ENCODE measurements at regions not wholly inside any gene's neighbourhood (a gene's known extent, or its start where the extent isn't known, plus 50 kb on each side); places are given as distances from the start of the nearest gene placed in this dataset.
"Not testable (repeated sequence)": the region's sequence is repeated elsewhere in the genome, so short reads cannot be mapped to it uniquely, and the experiment has no call there.

GRCh38 chr16:77514500-77515220 lies 79.8 kb upstream of the ADAMTS18 start:
- Histone ChIP-seq H2AK5ac (ENCODE audit: low read length) (no peak overlapping the region), H3K4ac (ENCODE audit: low read depth, low read length) (no peak overlapping the region), H4K5ac (ENCODE audit: low read length) (no peak overlapping the region), H3K4me1 (ENCODE audit: control insufficient read depth, low read depth, low read length) (no peaks in the 10 kb centered on the region), H3K18ac (ENCODE audit: low read length) (no peak overlapping the region), H3K4me3 (ENCODE audit: low read length) (no peak overlapping the region), H3K56ac (ENCODE audit: low read length) (no peak overlapping the region), H3K36me3 (ENCODE audit: control insufficient read depth, insufficient read depth, low read length) (no peaks in the 10 kb centered on the region), H2BK5ac (ENCODE audit: low read length) (no peak overlapping the region), H3K23ac (ENCODE audit: low read length) (no peak overlapping the region), H3K4me2 (ENCODE audit: low read length) (no peak overlapping the region), H2BK120ac (ENCODE audit: low read depth, low read length) (no peak overlapping the region), H3K27ac (ENCODE audit: low read depth, low read length) (no peak overlapping the region), H3K9ac (ENCODE audit: low read length) (no peak overlapping the region), H4K8ac (ENCODE audit: low read depth, low read length) (no peak overlapping the region), H3K27me3 (ENCODE audit: insufficient read depth, low read length, poor library complexity) (no peaks in the 10 kb centered on the region), H3K79me1 (ENCODE audit: low read length) (no peaks in the 10 kb centered on the region), H3K79me2 (ENCODE audit: control insufficient read depth, insufficient read depth, low read length) (no peaks in the 10 kb centered on the region), H2BK15ac (replicated peaks; ENCODE audit: low read depth) (no peak overlapping the region)
- no peak for DNase-seq
- WGBS (ENCODE audit: extremely low coverage, insufficient coverage, low lambda C conversion rate) = no CpG with 5 or more reads among the region's 5 CpGs

DNA sequence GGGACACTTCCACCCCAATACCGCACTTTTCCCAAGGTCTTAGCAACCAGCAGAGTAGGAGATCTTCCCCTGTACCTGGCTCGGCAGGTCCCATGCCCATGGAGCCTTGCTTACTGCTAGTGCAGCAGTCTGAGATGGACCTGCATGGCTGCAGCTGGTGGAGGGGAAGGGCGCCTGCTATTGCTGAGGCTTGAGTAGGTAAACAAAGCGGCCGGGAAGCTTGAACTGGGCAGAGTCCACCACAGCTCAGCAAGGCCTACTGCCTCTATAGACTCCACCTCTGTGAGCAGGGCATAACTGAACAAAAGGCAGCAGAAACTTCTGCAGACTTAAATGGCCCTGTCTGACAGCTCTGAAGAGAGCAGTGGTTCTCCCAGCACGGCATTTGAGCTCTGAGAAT lies 90.4 kb upstream of the ADAMTS18 start:
- not testable (repeated sequence) for H2BK5ac ChIP-seq (ENCODE audit: low read length); H3K36me3 ChIP-seq (ENCODE audit: control insufficient read depth, insufficient read depth, low read length); H3K23ac ChIP-seq (ENCODE audit: low read length); H3K4me1 ChIP-seq (ENCODE audit: control insufficient read depth, low read depth, low read length); H3K9ac ChIP-seq (ENCODE audit: low read length); H4K8ac ChIP-seq (ENCODE audit: low read depth, low read length); H2BK120ac ChIP-seq (ENCODE audit: low read depth, low read length); H3K79me1 ChIP-seq (ENCODE audit: low read length); H3K4ac ChIP-seq (ENCODE audit: low read depth, low read length); DNase-seq; H3K79me2 ChIP-seq (ENCODE audit: control insufficient read depth, insufficient read depth, low read length); H2BK15ac ChIP-seq (replicated peaks; ENCODE audit: low read depth); H3K4me2 ChIP-seq (ENCODE audit: low read length); H3K27me3 ChIP-seq (ENCODE audit: insufficient read depth, low read length, poor library complexity); H3K27ac ChIP-seq (ENCODE audit: low read depth, low read length); H3K4me3 ChIP-seq (ENCODE audit: low read length); H2AK5ac ChIP-seq (ENCODE audit: low read length); H4K5ac ChIP-seq (ENCODE audit: low read length); H3K18ac ChIP-seq (ENCODE audit: low read length); H3K56ac ChIP-seq (ENCODE audit: low read length)
- no CpG with 5 or more reads among the region's 6 CpGs for WGBS (ENCODE audit: extremely low coverage, insufficient coverage, low lambda C conversion rate)

DNA sequence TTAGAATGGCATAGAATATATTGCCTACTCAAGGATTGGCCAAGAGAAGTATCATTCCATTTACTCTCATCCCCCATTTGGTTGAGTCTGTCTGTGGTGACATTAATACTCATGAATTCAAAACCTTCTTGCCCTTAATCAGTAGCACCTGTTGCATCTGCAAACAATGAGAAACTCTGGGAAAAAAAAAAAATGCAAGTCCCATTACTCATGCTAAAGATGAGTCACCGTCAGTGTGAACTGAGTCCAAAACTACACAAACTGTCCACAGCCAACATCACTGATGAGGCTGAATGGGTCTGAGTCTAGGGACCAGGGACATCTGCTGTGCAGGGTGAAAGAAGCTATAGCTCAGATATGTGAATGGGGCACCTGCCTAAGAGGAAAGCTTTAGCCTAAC lies 96.9 kb upstream of the ADAMTS18 start:
- Histone ChIP-seq H2BK120ac (ENCODE audit: low read depth, low read length) (no peak overlapping the region), H4K8ac (ENCODE audit: low read depth, low read length) (no peak overlapping the region), H3K79me2 (ENCODE audit: control insufficient read depth, insufficient read depth, low read length) (no peaks in the 10 kb centered on the region), H2BK5ac (ENCODE audit: low read length) (no peak overlapping the region), H3K4me3 (ENCODE audit: low read length) (no peak overlapping the region), H3K27ac (ENCODE audit: low read depth, low read length) (no peak overlapping the region), H3K79me1 (ENCODE audit: low read length) (no peaks in the 10 kb centered on the region), H4K5ac (ENCODE audit: low read length) (no peak overlapping the region), H3K36me3 (ENCODE audit: control insufficient read depth, insufficient read depth, low read length) (no peaks in the 10 kb centered on the region), H3K56ac (ENCODE audit: low read length) (no peak overlapping the region), H3K27me3 (ENCODE audit: insufficient read depth, low read length, poor library complexity) (no peaks in the 10 kb centered on the region), H3K18ac (ENCODE audit: low read length) (no peak overlapping the region), H2BK15ac (replicated peaks; ENCODE audit: low read depth) (no peak overlapping the region), H2AK5ac (ENCODE audit: low read length) (no peak overlapping the region), H3K4ac (ENCODE audit: low read depth, low read length) (no peak overlapping the region), H3K9ac (ENCODE audit: low read length) (no peak overlapping the region), H3K4me1 (ENCODE audit: control insufficient read depth, low read depth, low read length) (no peaks in the 10 kb centered on the region), H3K23ac (ENCODE audit: low read length) (no peak overlapping the region), H3K4me2 (ENCODE audit: low read length) (no peak overlapping the region)
- no peak for DNase-seq
- no CpG with 5 or more reads among the region's 1 CpG for WGBS (ENCODE audit: extremely low coverage, insufficient coverage, low lambda C conversion rate)

DNA sequence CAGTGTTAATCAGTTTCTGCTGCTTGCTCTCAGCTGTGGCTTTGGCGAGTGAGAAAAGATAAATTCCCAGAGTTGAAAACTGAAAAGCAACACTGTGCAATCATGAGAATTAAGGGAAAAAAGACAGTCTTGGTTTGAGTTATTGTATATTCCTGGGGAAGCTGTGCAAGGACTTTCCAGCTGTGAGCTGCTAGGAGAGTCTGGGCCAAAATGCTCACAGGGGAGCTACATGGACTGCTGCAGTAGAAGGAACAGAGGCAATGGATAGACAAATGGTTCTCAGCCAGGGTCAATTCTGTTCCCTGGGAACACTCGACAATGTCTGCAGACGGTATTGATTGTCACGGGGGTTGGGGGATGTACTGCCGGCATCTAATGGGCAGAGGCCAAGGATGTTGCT lies 102.0 kb upstream of the ADAMTS18 start:
- H3K4ac ChIP-seq (ENCODE audit: low read depth, low read length) = no peak overlapping the region
- WGBS (ENCODE audit: extremely low coverage, insufficient coverage, low lambda C conversion rate) = no CpG with 5 or more reads among the region's 5 CpGs

DNA sequence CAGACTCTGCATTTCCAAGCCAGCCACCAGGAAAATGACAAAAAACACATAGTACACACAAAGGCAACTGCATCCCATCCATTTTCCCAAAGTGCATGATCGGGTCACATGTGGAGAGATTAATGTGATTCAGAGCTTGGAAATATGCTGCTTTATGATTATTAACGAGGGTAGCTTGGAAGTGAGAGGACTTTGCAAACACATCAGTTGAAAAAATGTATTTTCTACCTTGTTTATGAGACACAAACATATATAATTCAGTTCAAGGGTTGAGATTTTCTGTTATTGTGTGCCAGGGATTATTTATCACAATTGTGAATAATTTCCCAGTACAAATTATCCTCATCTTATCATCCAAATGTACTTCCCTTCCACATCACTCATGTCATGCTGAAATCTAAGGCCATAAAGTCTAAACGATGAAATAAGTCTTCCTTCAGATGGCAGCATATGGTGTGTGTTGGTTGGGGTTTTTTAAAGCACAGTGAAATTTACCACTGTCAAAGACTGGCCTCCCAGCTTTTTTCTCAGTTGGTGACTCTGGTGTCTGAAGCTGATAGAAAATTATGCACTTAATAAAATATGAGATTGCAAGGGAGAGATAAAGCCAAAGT lies 104.7 kb upstream of the ADAMTS18 start:
- H3K27me3 ChIP-seq (ENCODE audit: insufficient read depth, low read length, poor library complexity) = no peaks in the 10 kb centered on the region
- WGBS (ENCODE audit: extremely low coverage, insufficient coverage, low lambda C conversion rate) = no CpG with 5 or more reads among the region's 3 CpGs
- no peak overlapping the region for H2BK5ac ChIP-seq (ENCODE audit: low read length)
- no peak overlapping the region for H4K5ac ChIP-seq (ENCODE audit: low read length)
- H3K4me1 ChIP-seq (ENCODE audit: control insufficient read depth, low read depth, low read length) = no peaks in the 10 kb centered on the region
- H4K8ac ChIP-seq (ENCODE audit: low read depth, low read length) = no peak overlapping the region
- no peak overlapping the region for H3K27ac ChIP-seq (ENCODE audit: low read depth, low read length)
- DNase-seq = no peak
- H3K56ac ChIP-seq (ENCODE audit: low read length) = no peak overlapping the region
- no peak overlapping the region for H3K23ac ChIP-seq (ENCODE audit: low read length)
- no peak overlapping the region for H3K9ac ChIP-seq (ENCODE audit: low read length)
- no peaks in the 10 kb centered on the region for H3K36me3 ChIP-seq (ENCODE audit: control insufficient read depth, insufficient read depth, low read length)
- H2BK15ac ChIP-seq (replicated peaks; ENCODE audit: low read depth) = no peak overlapping the region
- no peaks in the 10 kb centered on the region for H3K79me2 ChIP-seq (ENCODE audit: control insufficient read depth, insufficient read depth, low read length)
- no peaks in the 10 kb centered on the region for H3K79me1 ChIP-seq (ENCODE audit: low read length)
- H3K4me3 ChIP-seq (ENCODE audit: low read length) = no peak overlapping the region
- no peak overlapping the region for H3K4me2 ChIP-seq (ENCODE audit: low read length)
- H2AK5ac ChIP-seq (ENCODE audit: low read length) = no peak overlapping the region
- H2BK120ac ChIP-seq (ENCODE audit: low read depth, low read length) = no peak overlapping the region
- no peak overlapping the region for H3K18ac ChIP-seq (ENCODE audit: low read length)
- no peak overlapping the region for H3K4ac ChIP-seq (ENCODE audit: low read depth, low read length)

More for the DNA sequence above, 102.0 kb upstream of the ADAMTS18 start:
- H3K36me3 ChIP-seq (ENCODE audit: control insufficient read depth, insufficient read depth, low read length) = no peaks in the 10 kb centered on the region
- no peak for DNase-seq
- H3K79me1 ChIP-seq (ENCODE audit: low read length) = no peaks in the 10 kb centered on the region
- no peak overlapping the region for H3K56ac ChIP-seq (ENCODE audit: low read length)
- no peak overlapping the region for H3K18ac ChIP-seq (ENCODE audit: low read length)
- H2BK15ac ChIP-seq (replicated peaks; ENCODE audit: low read depth) = no peak overlapping the region
- H3K23ac ChIP-seq (ENCODE audit: low read length) = no peak overlapping the region
- no peak overlapping the region for H3K4me3 ChIP-seq (ENCODE audit: low read length)
- H3K4me1 ChIP-seq (ENCODE audit: control insufficient read depth, low read depth, low read length) = no peaks in the 10 kb centered on the region
- H3K27me3 ChIP-seq (ENCODE audit: insufficient read depth, low read length, poor library complexity) = no peaks in the 10 kb centered on the region
- no peak overlapping the region for H2BK5ac ChIP-seq (ENCODE audit: low read length)
- H2BK120ac ChIP-seq (ENCODE audit: low read depth, low read length) = no peak overlapping the region
- H3K9ac ChIP-seq (ENCODE audit: low read length) = no peak overlapping the region
- no peaks in the 10 kb centered on the region for H3K79me2 ChIP-seq (ENCODE audit: control insufficient read depth, insufficient read depth, low read length)
- no peak overlapping the region for H4K5ac ChIP-seq (ENCODE audit: low read length)
- no peak overlapping the region for H4K8ac ChIP-seq (ENCODE audit: low read depth, low read length)
- H3K27ac ChIP-seq (ENCODE audit: low read depth, low read length) = no peak overlapping the region
- no peak overlapping the region for H2AK5ac ChIP-seq (ENCODE audit: low read length)
- H3K4me2 ChIP-seq (ENCODE audit: low read length) = no peak overlapping the region

DNA sequence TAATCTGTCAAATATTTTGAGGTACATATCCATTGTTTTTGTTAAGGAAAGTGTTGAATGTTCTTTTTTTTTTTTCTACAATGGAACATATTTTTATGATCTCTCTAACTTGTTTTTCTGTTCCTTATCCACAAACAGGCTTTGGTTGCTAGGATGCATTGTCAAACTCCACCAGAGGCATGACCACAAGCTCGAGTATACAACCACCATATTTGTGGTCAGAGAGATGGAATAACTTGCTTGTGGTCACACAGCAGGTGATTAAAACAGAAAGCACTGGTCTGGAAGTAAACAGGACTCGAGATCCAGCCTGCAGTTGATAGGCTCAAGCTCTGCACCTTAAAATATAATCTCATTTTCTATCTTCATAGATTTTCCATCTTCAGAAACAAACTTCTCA lies 105.8 kb upstream of the ADAMTS18 start:
- no peaks in the 10 kb centered on the region for H3K4me1 ChIP-seq (ENCODE audit: control insufficient read depth, low read depth, low read length)
- no peaks in the 10 kb centered on the region for H3K79me1 ChIP-seq (ENCODE audit: low read length)
- H3K56ac ChIP-seq (ENCODE audit: low read length) = no peak overlapping the region
- no peak overlapping the region for H2AK5ac ChIP-seq (ENCODE audit: low read length)
- H3K36me3 ChIP-seq (ENCODE audit: control insufficient read depth, insufficient read depth, low read length) = no peaks in the 10 kb centered on the region
- H3K27ac ChIP-seq (ENCODE audit: low read depth, low read length) = no peak overlapping the region
- H3K4ac ChIP-seq (ENCODE audit: low read depth, low read length) = no peak overlapping the region
- no peak overlapping the region for H3K4me2 ChIP-seq (ENCODE audit: low read length)
- H3K4me3 ChIP-seq (ENCODE audit: low read length) = no peak overlapping the region
- no peak overlapping the region for H2BK5ac ChIP-seq (ENCODE audit: low read length)
- no peak overlapping the region for H3K9ac ChIP-seq (ENCODE audit: low read length)
- H2BK120ac ChIP-seq (ENCODE audit: low read depth, low read length) = no peak overlapping the region
- no peak overlapping the region for H4K8ac ChIP-seq (ENCODE audit: low read depth, low read length)
- DNase-seq = peak; percentile 10
- no peaks in the 10 kb centered on the region for H3K79me2 ChIP-seq (ENCODE audit: control insufficient read depth, insufficient read depth, low read length)
- no peaks in the 10 kb centered on the region for H3K27me3 ChIP-seq (ENCODE audit: insufficient read depth, low read length, poor library complexity)
- no peak overlapping the region for H3K18ac ChIP-seq (ENCODE audit: low read length)
- no peak overlapping the region for H2BK15ac ChIP-seq (replicated peaks; ENCODE audit: low read depth)
- no peak overlapping the region for H4K5ac ChIP-seq (ENCODE audit: low read length)
- H3K23ac ChIP-seq (ENCODE audit: low read length) = no peak overlapping the region
- no CpG with 5 or more reads among the region's 2 CpGs for WGBS (ENCODE audit: extremely low coverage, insufficient coverage, low lambda C conversion rate)

All from mesendoderm (in vitro differentiated cells).